ENCODE measurements at regions not wholly inside any gene's neighbourhood (a gene's known extent, or its start where the extent isn't known, plus 50 kb on each side); places are given as distances from the start of the nearest gene placed in this dataset.
"Not testable (repeated sequence)": the region's sequence is repeated elsewhere in the genome, so short reads cannot be mapped to it uniquely, and the experiment has no call there.

DNA sequence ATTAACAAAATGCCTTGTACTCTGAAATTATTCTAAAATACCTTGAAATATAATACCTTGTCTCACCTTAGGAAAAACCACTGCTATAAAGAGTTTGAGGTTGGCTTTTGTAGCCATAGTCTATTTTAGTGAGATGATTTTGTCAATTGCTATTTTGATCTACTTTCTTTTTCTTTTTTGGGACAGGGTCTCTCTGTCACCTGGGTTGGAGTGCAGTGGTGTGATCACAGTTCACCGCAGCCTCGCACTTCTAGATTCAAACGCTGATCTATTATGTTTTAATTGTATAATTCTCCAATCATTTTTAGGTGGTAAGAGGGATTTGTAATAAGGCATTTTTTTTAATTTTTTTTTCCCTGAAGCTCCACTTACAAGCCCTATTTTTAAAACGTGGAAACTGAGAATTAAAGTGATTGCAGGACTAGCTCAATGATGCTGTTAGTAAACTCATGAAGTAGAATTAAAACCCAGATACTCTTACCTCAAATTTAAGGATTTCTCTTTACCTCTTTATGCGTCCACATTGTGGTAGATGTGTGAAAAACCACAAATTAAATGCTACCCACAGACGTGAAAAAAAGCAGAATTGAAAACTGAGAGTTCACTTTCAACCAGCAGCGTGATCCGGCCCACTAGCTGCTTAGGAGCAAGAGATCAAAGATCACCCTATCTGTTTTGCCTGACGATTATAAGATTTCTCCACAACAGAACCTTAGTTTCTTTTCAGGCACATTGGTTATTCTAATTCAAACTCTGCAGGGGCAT, 384.2 kb downstream of the CGGBP1 start:
- no peak for DNase-seq (ENCODE audit: low read depth)
- no peak overlapping the region for H3K4me3 ChIP-seq (ENCODE audit: low read length)

DNA sequence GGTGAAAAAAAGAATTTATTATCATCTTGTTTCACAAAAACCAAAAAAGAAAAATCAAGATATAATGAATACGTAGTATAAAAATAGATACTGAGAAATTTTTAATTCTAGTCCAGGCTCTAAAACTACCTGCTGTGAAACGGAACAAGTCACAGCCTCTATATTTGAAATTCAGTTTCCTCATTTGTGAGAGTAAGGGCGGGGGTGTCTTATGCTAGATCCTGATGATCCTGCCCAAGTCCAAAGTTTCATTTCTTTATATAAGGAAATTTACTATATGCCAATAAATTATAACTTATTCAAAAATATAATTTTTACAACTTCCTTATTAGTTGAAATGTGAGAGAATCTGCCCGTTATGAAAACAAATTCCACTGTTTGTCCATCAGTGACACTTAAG, 385.7 kb downstream of the CGGBP1 start:
- no peak overlapping the region for H3K4me3 ChIP-seq (ENCODE audit: low read length)
- DNase-seq (ENCODE audit: low read depth) = no peak
- TF ChIP-seq, protein P1, sequence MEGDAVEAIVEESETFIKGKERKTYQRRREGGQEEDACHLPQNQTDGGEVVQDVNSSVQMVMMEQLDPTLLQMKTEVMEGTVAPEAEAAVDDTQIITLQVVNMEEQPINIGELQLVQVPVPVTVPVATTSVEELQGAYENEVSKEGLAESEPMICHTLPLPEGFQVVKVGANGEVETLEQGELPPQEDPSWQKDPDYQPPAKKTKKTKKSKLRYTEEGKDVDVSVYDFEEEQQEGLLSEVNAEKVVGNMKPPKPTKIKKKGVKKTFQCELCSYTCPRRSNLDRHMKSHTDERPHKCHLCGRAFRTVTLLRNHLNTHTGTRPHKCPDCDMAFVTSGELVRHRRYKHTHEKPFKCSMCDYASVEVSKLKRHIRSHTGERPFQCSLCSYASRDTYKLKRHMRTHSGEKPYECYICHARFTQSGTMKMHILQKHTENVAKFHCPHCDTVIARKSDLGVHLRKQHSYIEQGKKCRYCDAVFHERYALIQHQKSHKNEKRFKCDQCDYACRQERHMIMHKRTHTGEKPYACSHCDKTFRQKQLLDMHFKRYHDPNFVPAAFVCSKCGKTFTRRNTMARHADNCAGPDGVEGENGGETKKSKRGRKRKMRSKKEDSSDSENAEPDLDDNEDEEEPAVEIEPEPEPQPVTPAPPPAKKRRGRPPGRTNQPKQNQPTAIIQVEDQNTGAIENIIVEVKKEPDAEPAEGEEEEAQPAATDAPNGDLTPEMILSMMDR (conservative IDR thresholded peaks at IDR 0.05; ENCODE audit: low read length) = no peak

More for the DNA sequence above, 384.2 kb downstream of the CGGBP1 start:
- TF ChIP-seq, protein P1 (conservative IDR thresholded peaks at IDR 0.05; ENCODE audit: low read length) = no peak

DNA sequence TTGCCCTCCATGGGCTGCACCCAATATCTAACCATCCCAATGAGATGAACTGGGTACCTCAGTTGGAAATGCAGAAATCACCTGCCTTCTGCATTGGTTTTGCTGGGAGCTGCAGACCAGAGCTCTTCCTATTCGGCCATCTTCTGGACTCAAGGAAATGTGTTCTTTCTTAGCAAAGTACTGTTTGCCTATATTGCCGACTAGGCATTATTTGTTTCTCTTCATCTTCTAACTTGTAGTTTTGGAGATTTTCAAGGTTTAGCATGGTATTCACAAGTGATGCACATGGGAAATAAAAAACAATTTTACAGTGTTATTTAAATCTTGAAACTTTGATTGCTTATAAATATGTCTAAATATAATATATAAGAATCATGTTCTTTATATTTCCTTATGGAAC, 377.8 kb upstream of the POU1F1 start:
- no peak for DNase-seq (ENCODE audit: low read depth)
- TF ChIP-seq, protein P1 (conservative IDR thresholded peaks at IDR 0.05; ENCODE audit: low read length) = no peak
- no peak overlapping the region for H3K4me3 ChIP-seq (ENCODE audit: low read length)

DNA sequence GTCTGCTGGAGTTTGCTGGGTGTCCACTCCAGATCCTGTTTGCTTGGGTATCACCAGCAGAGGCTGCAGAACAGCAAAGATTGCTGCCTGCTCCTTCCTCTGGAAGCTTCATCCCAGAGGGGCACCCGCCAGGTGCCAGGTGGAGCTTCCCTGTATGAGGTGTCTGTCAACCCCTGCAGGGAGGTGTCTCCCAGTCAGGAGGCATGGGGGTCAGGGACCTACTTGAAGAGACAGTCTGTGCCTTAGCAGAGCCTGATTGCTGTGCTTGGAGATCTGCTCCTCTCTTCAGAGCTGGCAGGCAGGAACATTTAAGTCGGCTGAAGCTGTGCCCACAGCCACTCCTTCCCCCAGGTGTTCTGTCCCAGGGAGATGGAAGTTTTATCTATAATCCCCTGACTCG, 376.8 kb upstream of the POU1F1 start:
- H3K4me3 ChIP-seq (ENCODE audit: low read length); DNase-seq (ENCODE audit: low read depth): not testable (repeated sequence)

DNA sequence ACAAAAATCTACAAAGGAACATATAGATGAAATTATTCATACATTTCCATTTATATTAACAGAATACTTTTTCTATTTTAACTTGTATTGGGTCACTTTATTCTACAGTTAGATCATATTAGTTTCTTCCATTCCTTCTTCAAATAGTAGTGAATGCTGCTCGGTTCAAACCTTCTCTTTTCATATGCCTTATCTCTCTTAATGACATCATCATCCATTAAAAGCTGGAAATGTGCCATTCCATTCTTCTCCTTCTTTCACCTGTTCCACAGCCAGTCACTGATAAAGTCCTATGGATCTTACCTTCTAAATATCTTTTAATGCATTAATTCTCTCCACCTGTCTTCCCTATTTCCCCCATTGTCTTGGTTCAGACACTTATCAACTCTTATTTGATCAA, 358.0 kb upstream of the POU1F1 start:
- TF ChIP-seq, protein P1 (conservative IDR thresholded peaks at IDR 0.05; ENCODE audit: low read length) = no peak
- DNase-seq (ENCODE audit: low read depth) = no peak
- H3K4me3 ChIP-seq (ENCODE audit: low read length) = no peak overlapping the region

DNA sequence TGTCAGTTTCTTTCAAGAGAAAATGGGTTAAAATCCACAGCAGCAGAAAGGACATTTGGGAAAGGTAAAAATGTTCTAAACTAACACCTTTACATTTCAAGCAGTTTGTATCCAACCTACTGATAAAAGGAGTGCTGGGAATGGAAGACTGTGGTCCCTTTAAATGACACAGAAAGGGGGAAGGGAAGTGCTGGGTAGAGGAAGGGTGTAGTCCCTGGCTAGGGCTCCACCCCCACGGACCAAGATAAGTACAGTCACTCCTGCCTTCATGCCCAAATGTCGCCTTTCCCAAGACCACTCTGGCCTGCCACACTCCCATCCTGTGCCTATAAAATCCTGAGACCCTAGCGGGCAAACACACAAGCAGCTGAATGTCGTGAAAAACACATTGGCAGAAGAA, 350.9 kb upstream of the POU1F1 start:
- H3K4me3 ChIP-seq (ENCODE audit: low read length) = no peak overlapping the region
- TF ChIP-seq, protein P1 (conservative IDR thresholded peaks at IDR 0.05; ENCODE audit: low read length) = no peak
- DNase-seq (ENCODE audit: low read depth) = no peak

DNA sequence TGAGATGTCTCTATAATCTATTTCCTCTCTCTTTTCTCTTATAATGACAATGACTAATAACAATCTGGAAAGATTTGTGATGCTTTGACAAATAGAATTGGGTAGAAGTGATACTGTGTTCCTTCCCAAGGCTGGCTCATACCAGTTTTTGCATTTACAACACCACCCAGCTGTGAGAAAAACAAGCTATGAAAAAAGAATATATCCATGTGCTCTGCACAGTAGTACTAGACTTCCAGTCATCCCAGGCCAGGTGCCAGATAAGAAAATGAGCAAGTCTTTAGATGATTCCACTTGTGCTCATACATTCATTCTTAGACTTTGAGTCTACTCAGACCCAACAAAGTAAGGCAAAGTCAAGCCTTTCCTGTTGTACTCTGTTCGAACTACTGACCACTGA, 350.2 kb upstream of the POU1F1 start:
- no peak for DNase-seq (ENCODE audit: low read depth)
- no peak overlapping the region for H3K4me3 ChIP-seq (ENCODE audit: low read length)
- TF ChIP-seq, protein P1 (conservative IDR thresholded peaks at IDR 0.05; ENCODE audit: low read length) = no peak
